A549 (cell line): ENCODE measurements at regions not wholly inside any gene's neighbourhood (a gene's known extent, or its start where the extent isn't known, plus 50 kb on each side); places are given as distances from the start of the nearest gene placed in this dataset.

Experiments
- CEBPB ChIP-seq, 2 experiments: fragments of >200 bp in 1 of 2; sonication (Bioruptor Twin) in 1 of 2; formaldehyde crosslinking in 1 of 2; IDR thresholded peaks; 2 replicates each; pipeline ENCODE4 v1.6.1; 2012 to 2016
- CHD2 ChIP-seq: fragments of 150-350 bp; IDR thresholded peaks from 2 replicates; pipeline ENCODE4 v1.6.1; 2014; ENCODE audit warnings: low read length; ENCODE audit not compliant: partially characterized antibody
- CTCF ChIP-seq: fragments of >200 bp; sonication (Bioruptor Twin); formaldehyde crosslinking; IDR thresholded peaks from 3 replicates; pipeline ENCODE4 v1.5.1; 2016
- EHMT2 ChIP-seq: fragments of 200-600 bp; sonication (generic); IDR thresholded peaks from 2 replicates; pipeline ENCODE4 v1.6.1; 2016; ENCODE audit warnings: antibody characterized with exemption, low read depth, mild to moderate bottlenecking, moderate library complexity
- EP300 ChIP-seq, 2 experiments: fragments of >200 bp; sonication (Bioruptor Twin); formaldehyde crosslinking; IDR thresholded peaks; 2 replicates in 1 of 2; 3 replicates in 1 of 2; pipeline ENCODE4 v1.6.1; 2016 to 2017
- JUNB ChIP-seq: fragments of >200 bp; sonication (Bioruptor Twin); formaldehyde crosslinking; IDR thresholded peaks from 2 replicates; pipeline ENCODE4 v1.6.1; 2016
- NR3C1 ChIP-seq: fragments of >200 bp; sonication (Bioruptor Twin); formaldehyde crosslinking; IDR thresholded peaks from 3 replicates; pipeline ENCODE4 v1.6.1; 2017
- POLR2A ChIP-seq: IDR thresholded peaks from 2 replicates; pipeline ENCODE4 v1.6.1; 2012; ENCODE audit warnings: mild to moderate bottlenecking, low read length
- RARB ChIP-seq: fragments of 250-450 bp; sonication (Bioruptor Pico); IDR thresholded peaks from 2 replicates; pipeline ENCODE4 v1.8.0; 2021; ENCODE audit warnings: mild to moderate bottlenecking, moderate library complexity

- TF ChIP-seq POLR2A: no peak
- no peak for TF ChIP-seq CTCF
- no peak for TF ChIP-seq EHMT2
- peak; percentile 32 to 54; a peak in 2 of 4 replicates for TF ChIP-seq CEBPB (IDR thresholded peaks at IDR 0.05)
- TF ChIP-seq RARB (CRISPR knock-in tag): no peak
- no peak for TF ChIP-seq EP300 (IDR thresholded peaks at IDR 0.05)
- TF ChIP-seq JUNB: no peak
- TF ChIP-seq CHD2: no peak
- TF ChIP-seq NR3C1: no peak
Measured at GRCh38 chr6:85113934-85114580, 335.8 kb upstream of the NT5E start.
